ENCODE measurements at regions not wholly inside any gene's neighbourhood (a gene's known extent, or its start where the extent isn't known, plus 50 kb on each side); places are given as distances from the start of the nearest gene placed in this dataset. TPM values are rescaled to one million over a fixed set of nuclear protein-coding genes. Genes with fewer than 3 reads are reported as not detected.

DNA sequence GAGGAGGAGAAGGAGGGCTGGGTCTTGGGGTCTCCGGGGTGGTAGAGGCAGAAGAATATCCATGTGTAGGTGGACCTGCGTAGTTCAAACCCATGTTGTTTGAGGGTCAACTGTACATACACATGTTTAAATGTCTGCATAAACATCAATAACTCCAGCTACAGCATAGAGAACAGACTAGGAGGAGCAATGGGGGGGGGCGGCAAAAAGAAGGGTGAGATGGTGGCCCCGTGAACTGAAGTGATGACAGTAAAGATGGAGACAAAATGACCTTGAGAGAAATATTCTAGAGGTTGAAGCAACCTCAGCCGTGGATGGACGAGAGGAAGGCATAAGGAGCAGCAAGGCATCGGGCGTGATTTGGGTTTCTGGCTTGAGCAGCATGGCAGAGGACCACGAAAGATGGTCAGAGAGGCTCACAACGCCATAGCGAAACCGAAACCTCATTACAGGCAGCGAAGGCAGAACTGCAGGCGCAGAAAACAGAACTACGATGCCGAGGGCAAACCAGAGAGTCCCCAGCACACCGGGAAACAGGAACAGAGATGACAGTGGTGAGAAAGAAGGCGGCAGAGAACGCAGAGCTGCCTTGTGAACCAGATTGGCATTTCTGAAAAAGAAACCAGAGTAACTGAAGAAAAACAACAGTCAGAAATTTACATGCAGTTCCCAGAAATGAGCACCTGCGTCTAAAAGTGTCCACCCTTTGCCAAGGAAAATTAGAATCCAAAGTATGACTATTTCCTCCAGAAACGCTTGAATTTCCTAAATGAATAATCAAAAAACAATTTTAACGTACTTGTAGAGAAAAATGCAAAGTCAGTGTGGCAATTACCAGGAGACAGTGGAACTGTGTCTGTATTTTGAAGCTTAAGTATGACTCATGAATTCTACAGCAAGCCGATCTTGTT, 50.3 kb upstream of the ENPP6 start (continued):
- no peak for TF ChIP-seq SREBF1 (IDR thresholded peaks at IDR 0.05; ENCODE audit: low read length)
- peak; percentile 71; the same call in 1 of the 2 replicates for TF ChIP-seq ESRRA (IDR thresholded peaks at IDR 0.05; ENCODE audit: low read length)
- TF ChIP-seq SIX5 (IDR thresholded peaks at IDR 0.05; ENCODE audit: low read depth, low read length, severe bottlenecking) = no peak
- TF ChIP-seq NR2C2 (IDR thresholded peaks at IDR 0.05; ENCODE audit: borderline replicate concordance, control insufficient read depth, insufficient read length, low read depth) = no peak
- TF ChIP-seq SKIL (IDR thresholded peaks at IDR 0.05; ENCODE audit: low read depth, poor library complexity, severe bottlenecking) = peak; percentile 72
- no peak for TF ChIP-seq LARP7 (IDR thresholded peaks at IDR 0.05)
- no peak for TF ChIP-seq EZH2 (IDR thresholded peaks at IDR 0.05; ENCODE audit: borderline replicate concordance, control insufficient read depth, low read depth, low read length)
- peak; percentile 91; the same call in 1 of the 2 replicates for TF ChIP-seq MTA3 (IDR thresholded peaks at IDR 0.05; ENCODE audit: borderline replicate concordance, low read length)

Small RNAs in the stretch of these regions (small RNA-seq; reads per million reads assigned to genes)
- not detected for gene RN7SL28P
